ENCODE measurements at regions not wholly inside any gene's neighbourhood (a gene's known extent, or its start where the extent isn't known, plus 50 kb on each side); places are given as distances from the start of the nearest gene placed in this dataset.

DNA sequence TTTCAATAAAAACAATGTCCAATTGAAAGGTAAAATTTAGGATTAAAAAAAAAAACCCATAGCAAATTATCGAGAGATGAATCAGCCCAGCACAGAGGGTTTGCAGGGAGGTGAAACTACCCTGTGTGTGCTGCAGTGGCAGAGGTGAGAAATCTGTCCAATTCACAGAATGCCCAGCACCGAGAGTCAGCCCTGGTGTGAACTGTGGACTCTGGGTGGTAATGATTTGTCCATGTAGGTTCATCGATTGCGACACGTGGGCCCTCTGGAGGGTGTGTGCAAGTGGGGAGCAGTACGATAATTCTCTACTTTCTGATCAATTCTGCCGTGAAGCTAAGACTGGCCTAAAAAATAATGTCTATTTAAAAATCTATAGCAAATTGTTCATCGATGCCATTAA, 94.5 kb upstream of the PFKP start:
- Histone ChIP-seq H3K36me3 (ENCODE audit: control insufficient read depth in 4 of 4, insufficient read depth in 3 of 4, low read depth in 1 of 4, low read length in 3 of 4) (no peaks in the 10 kb centered on the region), H3K27me3 (ENCODE audit: control insufficient read depth in 4 of 4, insufficient read depth in 4 of 4, low read length in 3 of 4) (no peaks in the 10 kb centered on the region), H3K4me1 (ENCODE audit: control insufficient read depth in 4 of 4, insufficient read depth in 4 of 4, low read length in 3 of 4) (no peaks in the 10 kb centered on the region), H3K4me3 (ENCODE audit: low read depth in 1 of 3, low read length in 3 of 3) (no peak overlapping the region), H3K9me3 (ENCODE audit: control insufficient read depth in 4 of 4, low read length in 3 of 4) (no peaks in the 10 kb centered on the region), H3K9ac (ENCODE audit: low read depth in 1 of 2, low read length in 2 of 2) (no peak overlapping the region), H3K27ac (ENCODE audit: low read depth in 1 of 2, low read length in 2 of 2) (no peak overlapping the region)
- TF ChIP-seq, protein P1, sequence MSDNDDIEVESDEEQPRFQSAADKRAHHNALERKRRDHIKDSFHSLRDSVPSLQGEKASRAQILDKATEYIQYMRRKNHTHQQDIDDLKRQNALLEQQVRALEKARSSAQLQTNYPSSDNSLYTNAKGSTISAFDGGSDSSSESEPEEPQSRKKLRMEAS (IDR thresholded peaks at IDR 0.05), result no peak
- TF ChIP-seq HNF4A (conservative IDR thresholded peaks at IDR 0.05), result peak; percentile 11 to 24
- WGBS, result 65% methylated on average over 8 of the region's 8 CpGs
- no peak for DNase-seq (ENCODE audit: low spot score)

DNA sequence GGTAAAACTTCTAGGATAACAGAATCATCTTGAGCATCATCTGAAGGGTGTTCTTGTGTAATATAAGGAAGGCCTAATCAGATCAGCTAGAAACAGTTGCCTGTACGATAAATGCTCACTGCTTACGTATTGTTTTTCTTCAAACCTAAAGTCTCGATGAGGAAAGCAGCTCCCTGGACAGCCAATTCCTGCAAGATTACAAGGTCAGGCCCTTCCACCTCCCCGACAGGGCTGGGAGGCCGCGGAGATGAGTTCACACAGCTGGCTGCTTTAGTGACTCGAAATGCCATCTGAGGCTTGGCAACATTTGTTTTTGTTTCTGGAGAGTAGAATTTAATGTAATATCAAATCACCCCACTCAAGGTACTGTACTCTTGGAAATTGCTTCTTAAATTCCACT, 95.1 kb upstream of the PFKP start:
- Histone ChIP-seq H3K9ac (ENCODE audit: low read depth in 1 of 2, low read length in 2 of 2) (no peak overlapping the region), H3K27ac (ENCODE audit: low read depth in 1 of 2, low read length in 2 of 2) (no peak overlapping the region), H3K9me3 (ENCODE audit: control insufficient read depth in 4 of 4, low read length in 3 of 4) (no peaks in the 10 kb centered on the region), H3K4me3 (ENCODE audit: low read depth in 1 of 3, low read length in 3 of 3) (no peak overlapping the region), H3K4me1 (ENCODE audit: control insufficient read depth in 4 of 4, insufficient read depth in 4 of 4, low read length in 3 of 4) (no peaks in the 10 kb centered on the region), H3K27me3 (ENCODE audit: control insufficient read depth in 4 of 4, insufficient read depth in 4 of 4, low read length in 3 of 4) (no peaks in the 10 kb centered on the region), H3K36me3 (ENCODE audit: control insufficient read depth in 4 of 4, insufficient read depth in 3 of 4, low read depth in 1 of 4, low read length in 3 of 4) (no peaks in the 10 kb centered on the region)
- WGBS, result 76% methylated on average over 7 of the region's 7 CpGs
- no peak for DNase-seq (ENCODE audit: low spot score)
- TF ChIP-seq, protein P2, sequence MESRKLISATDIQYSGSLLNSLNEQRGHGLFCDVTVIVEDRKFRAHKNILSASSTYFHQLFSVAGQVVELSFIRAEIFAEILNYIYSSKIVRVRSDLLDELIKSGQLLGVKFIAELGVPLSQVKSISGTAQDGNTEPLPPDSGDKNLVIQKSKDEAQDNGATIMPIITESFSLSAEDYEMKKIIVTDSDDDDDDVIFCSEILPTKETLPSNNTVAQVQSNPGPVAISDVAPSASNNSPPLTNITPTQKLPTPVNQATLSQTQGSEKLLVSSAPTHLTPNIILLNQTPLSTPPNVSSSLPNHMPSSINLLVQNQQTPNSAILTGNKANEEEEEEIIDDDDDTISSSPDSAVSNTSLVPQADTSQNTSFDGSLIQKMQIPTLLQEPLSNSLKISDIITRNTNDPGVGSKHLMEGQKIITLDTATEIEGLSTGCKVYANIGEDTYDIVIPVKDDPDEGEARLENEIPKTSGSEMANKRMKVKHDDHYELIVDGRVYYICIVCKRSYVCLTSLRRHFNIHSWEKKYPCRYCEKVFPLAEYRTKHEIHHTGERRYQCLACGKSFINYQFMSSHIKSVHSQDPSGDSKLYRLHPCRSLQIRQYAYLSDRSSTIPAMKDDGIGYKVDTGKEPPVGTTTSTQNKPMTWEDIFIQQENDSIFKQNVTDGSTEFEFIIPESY (IDR thresholded peaks at IDR 0.05), result no peak
- no peak for TF ChIP-seq JUND (IDR thresholded peaks at IDR 0.05)
- TF ChIP-seq GABPA (IDR thresholded peaks at IDR 0.05 in 1 of 2, conservative IDR thresholded peaks at IDR 0.05 in 1 of 2), result no peak
- no peak for TF ChIP-seq EGR1 (IDR thresholded peaks at IDR 0.05; ENCODE audit: low read depth in 2 of 2)
- TF ChIP-seq FOXA1 (IDR thresholded peaks at IDR 0.05), result no peak
- no peak for TF ChIP-seq HNF4A (conservative IDR thresholded peaks at IDR 0.05)

- Histone ChIP-seq H3K9me3 (ENCODE audit: control insufficient read depth in 4 of 4, low read length in 3 of 4) (no peaks in the 10 kb centered on the region), H3K36me3 (ENCODE audit: control insufficient read depth in 4 of 4, insufficient read depth in 3 of 4, low read depth in 1 of 4, low read length in 3 of 4) (no peaks in the 10 kb centered on the region), H3K9ac (ENCODE audit: low read depth in 1 of 2, low read length in 2 of 2) (no peak overlapping the region), H3K4me3 (ENCODE audit: low read depth in 1 of 3, low read length in 3 of 3) (no peak overlapping the region), H3K4me1 (ENCODE audit: control insufficient read depth in 4 of 4, insufficient read depth in 4 of 4, low read length in 3 of 4) (no peaks in the 10 kb centered on the region), H3K27me3 (ENCODE audit: control insufficient read depth in 4 of 4, insufficient read depth in 4 of 4, low read length in 3 of 4) (no peaks in the 10 kb centered on the region), H3K27ac (ENCODE audit: low read depth in 1 of 2, low read length in 2 of 2) (no peak overlapping the region)
- TF ChIP-seq RAD21 (IDR thresholded peaks at IDR 0.05), result no peak
- TF ChIP-seq, protein P3, sequence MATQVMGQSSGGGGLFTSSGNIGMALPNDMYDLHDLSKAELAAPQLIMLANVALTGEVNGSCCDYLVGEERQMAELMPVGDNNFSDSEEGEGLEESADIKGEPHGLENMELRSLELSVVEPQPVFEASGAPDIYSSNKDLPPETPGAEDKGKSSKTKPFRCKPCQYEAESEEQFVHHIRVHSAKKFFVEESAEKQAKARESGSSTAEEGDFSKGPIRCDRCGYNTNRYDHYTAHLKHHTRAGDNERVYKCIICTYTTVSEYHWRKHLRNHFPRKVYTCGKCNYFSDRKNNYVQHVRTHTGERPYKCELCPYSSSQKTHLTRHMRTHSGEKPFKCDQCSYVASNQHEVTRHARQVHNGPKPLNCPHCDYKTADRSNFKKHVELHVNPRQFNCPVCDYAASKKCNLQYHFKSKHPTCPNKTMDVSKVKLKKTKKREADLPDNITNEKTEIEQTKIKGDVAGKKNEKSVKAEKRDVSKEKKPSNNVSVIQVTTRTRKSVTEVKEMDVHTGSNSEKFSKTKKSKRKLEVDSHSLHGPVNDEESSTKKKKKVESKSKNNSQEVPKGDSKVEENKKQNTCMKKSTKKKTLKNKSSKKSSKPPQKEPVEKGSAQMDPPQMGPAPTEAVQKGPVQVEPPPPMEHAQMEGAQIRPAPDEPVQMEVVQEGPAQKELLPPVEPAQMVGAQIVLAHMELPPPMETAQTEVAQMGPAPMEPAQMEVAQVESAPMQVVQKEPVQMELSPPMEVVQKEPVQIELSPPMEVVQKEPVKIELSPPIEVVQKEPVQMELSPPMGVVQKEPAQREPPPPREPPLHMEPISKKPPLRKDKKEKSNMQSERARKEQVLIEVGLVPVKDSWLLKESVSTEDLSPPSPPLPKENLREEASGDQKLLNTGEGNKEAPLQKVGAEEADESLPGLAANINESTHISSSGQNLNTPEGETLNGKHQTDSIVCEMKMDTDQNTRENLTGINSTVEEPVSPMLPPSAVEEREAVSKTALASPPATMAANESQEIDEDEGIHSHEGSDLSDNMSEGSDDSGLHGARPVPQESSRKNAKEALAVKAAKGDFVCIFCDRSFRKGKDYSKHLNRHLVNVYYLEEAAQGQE (IDR thresholded peaks at IDR 0.05), result no peak
- no peak for TF ChIP-seq CTCF (IDR thresholded peaks at IDR 0.05; ENCODE audit: low read depth, low read length, missing input control)
- TF ChIP-seq NR2F2 (IDR thresholded peaks at IDR 0.05), result no peak
- TF ChIP-seq SP1 (IDR thresholded peaks at IDR 0.05), result no peak
- TF ChIP-seq, protein P4, sequence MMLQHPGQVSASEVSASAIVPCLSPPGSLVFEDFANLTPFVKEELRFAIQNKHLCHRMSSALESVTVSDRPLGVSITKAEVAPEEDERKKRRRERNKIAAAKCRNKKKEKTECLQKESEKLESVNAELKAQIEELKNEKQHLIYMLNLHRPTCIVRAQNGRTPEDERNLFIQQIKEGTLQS (IDR thresholded peaks at IDR 0.05), result no peak
- no peak for TF ChIP-seq GABPA (IDR thresholded peaks at IDR 0.05 in 1 of 2, conservative IDR thresholded peaks at IDR 0.05 in 1 of 2)
- no peak for DNase-seq (ENCODE audit: low spot score)
- WGBS, result 88% methylated on average over 7 of the region's 7 CpGs
Measured at GRCh38 chr10:2970190-2970823, 97.0 kb upstream of the PFKP start.
